GM12891 (cell line): ENCODE measurements at regions not wholly inside any gene's neighbourhood (a gene's known extent, or its start where the extent isn't known, plus 50 kb on each side); places are given as distances from the start of the nearest gene placed in this dataset.

Experiments used
- PAX5 ChIP-seq: IDR thresholded peaks from 2 replicates; pipeline ENCODE4 v1.6.1; 2011; ENCODE audit warnings: low read length, moderate library complexity, mild to moderate bottlenecking; ENCODE audit not compliant: insufficient read depth, severe bottlenecking
- POLR2A ChIP-seq: IDR thresholded peaks from 2 replicates; pipeline ENCODE4 v1.6.1; 2011; ENCODE audit warnings: low read depth, low read length, control low read depth
- POLR2AphosphoS5 ChIP-seq: IDR thresholded peaks from 2 replicates; pipeline ENCODE4 v1.6.1; 2011; ENCODE audit warnings: low read depth, low read length, control low read depth
- POU2F2 ChIP-seq: IDR thresholded peaks from 2 replicates; pipeline ENCODE4 v1.6.1; 2011; ENCODE audit warnings: low read depth, mild to moderate bottlenecking, control low read depth, low read length, moderate library complexity
- SPI1 ChIP-seq: IDR thresholded peaks from 2 replicates; pipeline ENCODE4 v1.6.1; 2011; ENCODE audit warnings: low read depth, low read length, control low read depth
- TAF1 ChIP-seq: IDR thresholded peaks from 2 replicates; pipeline ENCODE4 v1.6.1; 2011; ENCODE audit warnings: low read depth, low read length, control low read depth

GRCh38 chr2:67216881-67217280, 180.3 kb upstream of the ETAA1 start:
- no peak for TF ChIP-seq POLR2AphosphoS5
- no peak for TF ChIP-seq POLR2A
- TF ChIP-seq SPI1, result no peak
- TF ChIP-seq PAX5, result no peak
- TF ChIP-seq TAF1, result no peak
- no peak for TF ChIP-seq POU2F2
